ENCODE measurements at regions not wholly inside any gene's neighbourhood (a gene's known extent, or its start where the extent isn't known, plus 50 kb on each side); places are given as distances from the start of the nearest gene placed in this dataset.

DNA sequence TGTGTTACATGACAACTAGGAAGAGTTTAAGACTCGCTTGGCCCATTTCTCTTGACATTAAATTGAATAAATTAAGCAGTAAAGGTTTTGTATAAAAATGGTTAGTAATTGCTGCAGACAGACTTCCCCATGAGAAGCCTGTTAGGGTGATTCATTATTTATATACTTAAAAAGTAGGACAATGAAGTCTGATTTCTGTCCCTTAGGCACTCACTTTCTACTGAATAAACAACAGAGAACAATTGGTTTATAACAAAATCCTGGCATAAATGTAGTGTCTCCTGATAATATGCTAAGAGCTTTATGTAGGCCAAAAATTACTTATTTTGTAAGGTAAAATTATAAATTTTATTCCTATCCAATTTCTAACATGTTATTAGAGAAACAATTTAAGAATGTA is 2138.5 kb upstream of the PCDH20 start:
- no peak for DNase-seq (ENCODE audit: low read depth)

DNA sequence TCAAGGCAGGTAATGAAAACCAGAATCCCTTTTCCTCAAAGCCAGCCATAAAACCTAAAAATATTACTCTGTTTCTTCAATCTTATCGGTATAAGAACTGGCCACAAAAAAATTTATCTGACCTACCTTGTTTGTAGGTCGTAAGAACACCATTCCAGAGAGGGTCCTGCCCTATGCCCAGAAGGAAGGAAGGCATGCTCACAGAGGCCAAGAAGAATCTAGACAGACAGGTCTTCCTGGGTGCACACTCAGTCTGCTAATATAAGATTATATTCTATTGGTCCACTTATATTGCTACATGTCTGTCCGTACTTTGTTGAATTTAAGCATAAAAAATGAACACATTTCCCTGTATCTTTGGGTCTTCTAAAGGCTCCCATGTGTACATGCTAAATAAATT is 2136.1 kb upstream of the PCDH20 start:
- no peak overlapping the region for H3K4me3 ChIP-seq (ENCODE audit: control insufficient read depth, low read depth, low read length)
- TF ChIP-seq, protein P1, sequence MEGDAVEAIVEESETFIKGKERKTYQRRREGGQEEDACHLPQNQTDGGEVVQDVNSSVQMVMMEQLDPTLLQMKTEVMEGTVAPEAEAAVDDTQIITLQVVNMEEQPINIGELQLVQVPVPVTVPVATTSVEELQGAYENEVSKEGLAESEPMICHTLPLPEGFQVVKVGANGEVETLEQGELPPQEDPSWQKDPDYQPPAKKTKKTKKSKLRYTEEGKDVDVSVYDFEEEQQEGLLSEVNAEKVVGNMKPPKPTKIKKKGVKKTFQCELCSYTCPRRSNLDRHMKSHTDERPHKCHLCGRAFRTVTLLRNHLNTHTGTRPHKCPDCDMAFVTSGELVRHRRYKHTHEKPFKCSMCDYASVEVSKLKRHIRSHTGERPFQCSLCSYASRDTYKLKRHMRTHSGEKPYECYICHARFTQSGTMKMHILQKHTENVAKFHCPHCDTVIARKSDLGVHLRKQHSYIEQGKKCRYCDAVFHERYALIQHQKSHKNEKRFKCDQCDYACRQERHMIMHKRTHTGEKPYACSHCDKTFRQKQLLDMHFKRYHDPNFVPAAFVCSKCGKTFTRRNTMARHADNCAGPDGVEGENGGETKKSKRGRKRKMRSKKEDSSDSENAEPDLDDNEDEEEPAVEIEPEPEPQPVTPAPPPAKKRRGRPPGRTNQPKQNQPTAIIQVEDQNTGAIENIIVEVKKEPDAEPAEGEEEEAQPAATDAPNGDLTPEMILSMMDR (conservative IDR thresholded peaks at IDR 0.05; ENCODE audit: control insufficient read depth, insufficient read depth, low read depth, low read length): no peak
- DNase-seq (ENCODE audit: low read depth): no peak

More for the DNA sequence above, 2138.5 kb upstream of the PCDH20 start:
- H3K4me3 ChIP-seq (ENCODE audit: control insufficient read depth, low read depth, low read length): no peak overlapping the region
- TF ChIP-seq, protein P1 (conservative IDR thresholded peaks at IDR 0.05; ENCODE audit: control insufficient read depth, insufficient read depth, low read depth, low read length): no peak

DNA sequence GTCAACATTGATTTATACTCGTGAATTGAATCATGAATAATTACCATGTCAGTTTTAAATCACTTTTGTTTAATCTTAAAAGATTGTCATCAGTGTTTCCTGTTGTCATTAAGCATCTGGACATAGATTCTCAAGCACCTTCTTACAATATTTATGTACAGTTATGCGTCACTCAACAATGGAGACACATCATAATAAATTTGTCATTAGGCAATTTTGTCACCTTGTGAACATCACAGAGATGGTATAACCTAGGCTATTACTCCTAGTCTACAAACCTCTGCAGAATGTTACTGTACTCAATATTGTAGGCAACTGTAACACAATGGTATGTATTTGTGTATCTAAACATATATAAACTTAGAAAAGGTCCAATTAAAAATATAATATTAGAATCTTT is 2130.9 kb upstream of the PCDH20 start:
- no peak for DNase-seq (ENCODE audit: low read depth)
- TF ChIP-seq, protein P1 (conservative IDR thresholded peaks at IDR 0.05; ENCODE audit: control insufficient read depth, insufficient read depth, low read depth, low read length): no peak
- H3K4me3 ChIP-seq (ENCODE audit: control insufficient read depth, low read depth, low read length): no peak overlapping the region

DNA sequence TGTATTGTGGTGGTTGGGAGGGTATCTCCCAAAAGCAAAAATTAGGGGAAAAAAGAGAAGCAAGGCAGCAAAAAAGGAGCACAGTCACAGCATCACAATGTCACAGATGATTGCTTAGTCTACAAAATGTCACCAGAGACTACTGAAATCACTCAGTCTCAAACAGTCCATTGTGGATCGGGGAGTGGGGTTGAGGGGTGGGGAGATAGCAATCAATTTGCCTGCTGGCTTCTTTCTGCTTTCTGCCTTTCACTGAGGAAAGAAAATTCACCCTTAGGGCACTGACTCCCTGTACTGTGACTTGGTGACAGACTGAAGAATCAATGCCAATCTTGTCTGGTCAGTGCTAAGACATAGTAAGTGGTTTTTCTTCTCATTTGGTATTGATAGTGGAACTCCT is 2127.1 kb upstream of the PCDH20 start:
- H3K4me3 ChIP-seq (ENCODE audit: control insufficient read depth, low read depth, low read length): no peak overlapping the region
- no peak for DNase-seq (ENCODE audit: low read depth)
- TF ChIP-seq, protein P1 (conservative IDR thresholded peaks at IDR 0.05; ENCODE audit: control insufficient read depth, insufficient read depth, low read depth, low read length): no peak

DNA sequence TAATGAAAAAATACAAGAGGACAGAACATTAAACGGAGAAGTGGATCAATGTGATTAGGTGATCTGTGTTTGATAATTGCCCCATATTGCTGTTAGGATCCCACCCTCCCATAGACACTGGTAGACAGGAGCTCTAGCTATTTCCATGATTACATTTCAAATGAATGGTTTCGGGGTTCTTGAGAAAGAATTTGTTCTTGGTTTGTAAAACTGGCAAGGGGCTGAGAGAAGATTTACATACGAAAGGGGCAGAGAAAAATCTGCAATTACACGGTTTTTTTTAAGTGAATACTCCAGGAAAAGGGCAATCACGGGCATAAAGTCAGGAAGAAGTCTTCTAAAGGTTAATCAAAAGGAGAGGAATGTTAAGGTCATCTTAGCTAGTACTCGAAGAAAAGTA is 2125.7 kb upstream of the PCDH20 start:
- DNase-seq (ENCODE audit: low read depth): no peak
- H3K4me3 ChIP-seq (ENCODE audit: control insufficient read depth, low read depth, low read length): no peak overlapping the region
- TF ChIP-seq, protein P1 (conservative IDR thresholded peaks at IDR 0.05; ENCODE audit: control insufficient read depth, insufficient read depth, low read depth, low read length): no peak

DNA sequence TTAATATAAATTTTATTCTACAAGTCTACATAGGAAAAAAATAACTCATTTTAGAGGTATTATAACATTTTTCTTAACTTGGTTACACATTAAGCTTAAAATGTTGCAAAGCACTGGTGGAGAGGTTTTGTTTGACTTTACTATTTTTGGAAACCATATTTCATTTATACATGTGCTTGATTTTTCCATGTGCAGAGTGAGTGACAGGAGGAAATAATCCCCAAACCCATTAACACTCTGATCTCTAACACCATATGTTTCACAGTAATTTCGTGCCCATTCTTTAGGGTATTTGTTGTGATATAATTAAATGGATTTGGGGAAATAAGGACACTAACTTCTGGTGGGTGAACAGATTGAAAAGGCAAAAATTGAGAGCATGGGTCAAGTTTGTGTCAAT is 2124.4 kb upstream of the PCDH20 start:
- TF ChIP-seq, protein P1 (conservative IDR thresholded peaks at IDR 0.05; ENCODE audit: control insufficient read depth, insufficient read depth, low read depth, low read length): no peak
- no peak overlapping the region for H3K4me3 ChIP-seq (ENCODE audit: control insufficient read depth, low read depth, low read length)
- DNase-seq (ENCODE audit: low read depth): no peak

DNA sequence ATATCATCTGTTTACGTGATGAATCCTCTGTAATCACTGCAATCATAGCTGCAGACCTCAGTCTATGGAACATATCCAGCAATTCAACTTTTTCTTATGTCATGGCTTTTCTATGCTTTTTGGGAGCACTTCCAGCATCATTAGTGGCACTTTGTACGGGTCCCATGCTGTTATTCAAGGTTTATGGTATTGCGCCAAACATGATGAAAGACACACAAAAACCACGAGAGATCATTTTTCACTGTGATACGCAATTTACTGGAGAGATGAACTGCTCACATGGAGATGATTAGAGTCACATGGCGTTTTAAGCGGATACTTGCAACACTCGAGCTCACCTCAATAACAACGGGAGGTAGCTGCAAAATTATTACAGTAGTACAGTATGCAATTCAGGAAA is 2101.7 kb upstream of the PCDH20 start:
- TF ChIP-seq, protein P1 (conservative IDR thresholded peaks at IDR 0.05; ENCODE audit: control insufficient read depth, insufficient read depth, low read depth, low read length): no peak
- DNase-seq (ENCODE audit: low read depth): peak; percentile 85
- no peak overlapping the region for H3K4me3 ChIP-seq (ENCODE audit: control insufficient read depth, low read depth, low read length)

Measured in fibroblast of mammary gland (primary cell).